ENCODE measurements at regions not wholly inside any gene's neighbourhood (a gene's known extent, or its start where the extent isn't known, plus 50 kb on each side); places are given as distances from the start of the nearest gene placed in this dataset.

DNA sequence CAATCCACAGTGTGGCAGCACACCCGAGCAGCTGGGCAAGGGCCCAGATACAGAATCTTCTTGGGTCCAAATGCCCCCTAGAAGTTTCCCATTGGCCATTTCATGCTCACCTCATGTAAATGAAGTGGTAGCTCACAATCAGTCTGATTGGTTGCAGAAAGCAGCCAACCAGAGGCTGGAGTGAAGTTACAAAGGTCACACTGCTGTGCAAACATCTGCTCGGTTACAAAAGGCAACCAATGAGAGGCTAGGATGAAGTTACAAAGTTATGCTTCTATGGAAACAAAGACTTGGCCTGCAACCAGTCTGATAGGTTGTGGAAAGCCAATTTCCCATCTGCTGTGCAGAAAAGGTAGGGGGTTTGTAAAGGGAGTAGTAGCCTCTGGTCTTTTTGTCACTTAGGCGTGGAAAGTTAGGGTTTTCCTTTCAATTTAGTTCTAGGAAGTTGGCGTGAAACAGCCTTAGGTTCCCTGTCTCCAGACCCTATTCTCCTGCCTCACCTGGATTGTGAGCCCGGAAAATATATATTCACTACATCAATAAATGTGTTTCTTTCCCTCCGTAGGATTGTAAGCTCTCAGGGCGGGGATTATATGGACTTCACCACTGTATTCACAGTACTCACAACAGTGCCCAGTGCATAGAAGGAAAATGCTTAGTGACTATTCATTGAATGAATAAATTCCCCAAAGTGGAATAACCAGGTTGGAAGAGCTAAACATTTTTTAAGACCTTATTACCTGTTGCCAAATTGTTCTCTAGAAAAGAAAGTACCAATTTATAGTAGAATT lies 91.9 kb downstream of the URB2 start:
- TF ChIP-seq POLR2A (IDR thresholded peaks at IDR 0.05): no peak
- TF ChIP-seq, protein P1, sequence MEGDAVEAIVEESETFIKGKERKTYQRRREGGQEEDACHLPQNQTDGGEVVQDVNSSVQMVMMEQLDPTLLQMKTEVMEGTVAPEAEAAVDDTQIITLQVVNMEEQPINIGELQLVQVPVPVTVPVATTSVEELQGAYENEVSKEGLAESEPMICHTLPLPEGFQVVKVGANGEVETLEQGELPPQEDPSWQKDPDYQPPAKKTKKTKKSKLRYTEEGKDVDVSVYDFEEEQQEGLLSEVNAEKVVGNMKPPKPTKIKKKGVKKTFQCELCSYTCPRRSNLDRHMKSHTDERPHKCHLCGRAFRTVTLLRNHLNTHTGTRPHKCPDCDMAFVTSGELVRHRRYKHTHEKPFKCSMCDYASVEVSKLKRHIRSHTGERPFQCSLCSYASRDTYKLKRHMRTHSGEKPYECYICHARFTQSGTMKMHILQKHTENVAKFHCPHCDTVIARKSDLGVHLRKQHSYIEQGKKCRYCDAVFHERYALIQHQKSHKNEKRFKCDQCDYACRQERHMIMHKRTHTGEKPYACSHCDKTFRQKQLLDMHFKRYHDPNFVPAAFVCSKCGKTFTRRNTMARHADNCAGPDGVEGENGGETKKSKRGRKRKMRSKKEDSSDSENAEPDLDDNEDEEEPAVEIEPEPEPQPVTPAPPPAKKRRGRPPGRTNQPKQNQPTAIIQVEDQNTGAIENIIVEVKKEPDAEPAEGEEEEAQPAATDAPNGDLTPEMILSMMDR (IDR thresholded peaks at IDR 0.05): no peak
- H3K36me3 ChIP-seq: no peaks in the 10 kb centered on the region
- peaks cover 0 to under 1% (median 0%) of the 10 kb centered on the region in 4 donors for H3K9me3 ChIP-seq
- H3K27me3 ChIP-seq: no peaks in the 10 kb centered on the region
- no peak overlapping the region for H3K4me3 ChIP-seq
- no peak overlapping the region for H3K27ac ChIP-seq
- H3K4me1 ChIP-seq: no peaks in the 10 kb centered on the region
- DNase-seq: no peak

DNA sequence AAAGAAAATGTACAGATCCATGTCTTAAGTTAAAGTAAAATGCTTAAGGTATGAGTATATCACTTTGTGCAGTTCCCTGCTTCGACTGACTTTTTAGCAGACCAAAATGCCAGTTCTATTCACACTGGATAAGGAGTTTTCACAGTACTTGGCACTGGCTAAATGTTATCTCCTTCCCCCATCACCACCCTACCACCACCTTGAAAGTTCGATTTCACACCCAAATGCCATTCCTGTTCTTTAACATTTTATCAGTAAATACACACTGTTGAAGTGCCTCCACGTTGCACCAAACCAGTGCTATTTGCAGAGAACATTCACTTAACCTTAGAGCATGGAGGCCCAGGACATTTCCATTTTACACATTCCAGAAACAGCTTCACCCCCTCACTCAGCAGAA lies 100.0 kb downstream of the URB2 start:
- DNase-seq: no peak
- Histone ChIP-seq H3K36me3 (no peaks in the 10 kb centered on the region), H3K9me3 (peaks cover 0 to 4% (median 0%) of the 10 kb centered on the region in 4 donors), H3K27ac (no peak overlapping the region), H3K27me3 (no peaks in the 10 kb centered on the region), H3K4me3 (no peak overlapping the region), H3K4me1 (no peaks in the 10 kb centered on the region)
- TF ChIP-seq POLR2A (IDR thresholded peaks at IDR 0.05): no peak
- TF ChIP-seq, protein P1 (IDR thresholded peaks at IDR 0.05): no peak

DNA sequence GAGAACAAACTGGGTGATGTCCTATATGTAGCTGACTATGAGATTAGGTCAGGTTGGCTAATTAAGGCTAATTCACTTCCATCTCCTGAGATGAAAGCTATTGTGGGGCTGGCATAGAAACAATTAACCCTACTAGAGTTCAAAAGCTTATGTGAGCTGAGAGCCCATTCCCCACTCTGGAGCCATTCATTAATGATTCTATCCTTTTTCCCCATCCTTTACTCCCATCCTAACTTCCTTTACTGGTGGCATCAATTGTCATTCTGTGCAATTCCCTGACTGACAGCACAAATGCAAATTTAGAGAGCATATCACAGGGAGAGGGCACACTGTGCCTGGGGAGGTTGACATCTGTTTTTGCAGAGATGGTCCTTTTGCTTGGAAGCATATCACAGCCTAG lies 103.9 kb downstream of the URB2 start:
- no peak for TF ChIP-seq POLR2A (IDR thresholded peaks at IDR 0.05)
- TF ChIP-seq, protein P1 (IDR thresholded peaks at IDR 0.05): no peak
- Histone ChIP-seq H3K36me3 (no peaks in the 10 kb centered on the region), H3K27me3 (no peaks in the 10 kb centered on the region), H3K27ac (no peak overlapping the region), H3K4me3 (no peak overlapping the region), H3K9me3 (no peaks in the 10 kb centered on the region), H3K4me1 (no peaks in the 10 kb centered on the region)
- no peak for DNase-seq

DNA sequence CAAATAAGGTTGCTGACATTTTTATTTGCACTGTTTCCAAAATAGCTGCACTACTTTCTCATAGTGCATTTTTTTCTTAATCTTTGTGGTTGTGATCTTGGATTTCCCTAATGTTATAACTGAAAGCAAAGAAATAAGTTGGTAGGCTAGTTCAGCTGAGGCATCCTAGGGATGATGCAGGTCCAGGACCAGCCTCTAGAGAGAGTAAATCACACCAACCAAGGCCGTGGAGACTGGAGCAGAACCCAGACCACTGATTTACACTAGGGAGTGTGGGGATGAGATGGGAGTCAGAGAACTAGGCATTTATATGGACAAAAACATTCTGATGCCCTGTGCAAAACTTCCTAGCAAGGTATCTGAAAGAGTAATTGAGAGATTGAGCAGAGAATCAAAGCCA lies 104.5 kb downstream of the URB2 start:
- H3K9me3 ChIP-seq: no peaks in the 10 kb centered on the region
- H3K4me1 ChIP-seq: no peaks in the 10 kb centered on the region
- no peak for TF ChIP-seq POLR2A (IDR thresholded peaks at IDR 0.05)
- TF ChIP-seq, protein P1 (IDR thresholded peaks at IDR 0.05): no peak

DNA sequence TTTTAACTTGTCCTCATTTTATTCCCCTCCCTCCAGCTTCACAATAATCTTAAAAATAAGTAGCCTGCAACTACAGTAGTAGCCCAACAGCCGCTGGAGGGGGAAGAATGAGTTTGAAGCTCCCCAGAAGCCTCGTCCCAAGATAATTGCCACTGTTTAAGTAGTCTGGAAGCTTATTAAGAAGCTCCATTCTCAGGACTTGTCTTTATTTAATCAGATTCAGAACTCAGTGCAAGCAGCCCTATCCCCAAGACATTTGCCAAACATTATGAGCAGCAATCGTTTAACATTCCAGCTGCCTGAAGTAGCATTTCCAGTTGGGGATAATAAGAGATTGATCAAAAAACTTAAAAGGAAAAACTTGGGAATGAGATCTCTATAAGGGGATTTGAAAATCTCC lies 106.0 kb downstream of the URB2 start:
- H3K4me3 ChIP-seq: no peak overlapping the region
- H3K27ac ChIP-seq: no peak overlapping the region
- TF ChIP-seq, protein P1 (IDR thresholded peaks at IDR 0.05): no peak
- no peak for DNase-seq
- peaks cover 0 to 9% (median 4%) of the 10 kb centered on the region in 4 donors for H3K9me3 ChIP-seq
- H3K4me1 ChIP-seq: no peaks in the 10 kb centered on the region
- no peaks in the 10 kb centered on the region for H3K36me3 ChIP-seq
- H3K27me3 ChIP-seq: no peaks in the 10 kb centered on the region

More for the DNA sequence above, 104.5 kb downstream of the URB2 start:
- Histone ChIP-seq H3K4me3 (no peak overlapping the region), H3K27me3 (no peaks in the 10 kb centered on the region), H3K36me3 (no peaks in the 10 kb centered on the region), H3K27ac (no peak overlapping the region)
- no peak for DNase-seq

All from Peyer's patch (tissue), 4 donors.